ENCODE measurements at regions not wholly inside any gene's neighbourhood (a gene's known extent, or its start where the extent isn't known, plus 50 kb on each side); places are given as distances from the start of the nearest gene placed in this dataset.

DNA sequence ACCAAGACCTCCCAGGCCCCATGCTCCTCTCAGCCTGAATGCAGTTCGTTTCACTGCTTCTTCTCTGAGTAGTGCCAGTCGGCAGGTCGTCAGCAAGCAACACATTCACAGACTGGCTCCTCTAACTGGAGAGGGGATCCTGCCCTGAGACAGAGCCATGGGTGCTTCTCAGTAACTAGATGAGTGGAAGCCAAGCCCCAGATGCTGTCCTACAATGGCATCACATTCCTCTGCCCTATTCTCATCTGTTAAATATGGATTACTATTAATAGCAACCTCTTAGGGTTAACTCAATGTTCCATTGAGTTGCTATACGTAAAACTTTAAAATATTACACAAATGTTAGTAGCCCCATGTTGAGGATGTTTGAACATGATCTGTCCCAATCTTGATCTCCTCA lies 84.2 kb upstream of the S1PR1 start:
- DNase-seq (ENCODE audit: low read depth in 2 of 2), result no peak

GRCh38 chr1:101151286-101151685 lies 85.5 kb upstream of the S1PR1 start:
- no peak for DNase-seq (ENCODE audit: low read depth in 2 of 2)

DNA sequence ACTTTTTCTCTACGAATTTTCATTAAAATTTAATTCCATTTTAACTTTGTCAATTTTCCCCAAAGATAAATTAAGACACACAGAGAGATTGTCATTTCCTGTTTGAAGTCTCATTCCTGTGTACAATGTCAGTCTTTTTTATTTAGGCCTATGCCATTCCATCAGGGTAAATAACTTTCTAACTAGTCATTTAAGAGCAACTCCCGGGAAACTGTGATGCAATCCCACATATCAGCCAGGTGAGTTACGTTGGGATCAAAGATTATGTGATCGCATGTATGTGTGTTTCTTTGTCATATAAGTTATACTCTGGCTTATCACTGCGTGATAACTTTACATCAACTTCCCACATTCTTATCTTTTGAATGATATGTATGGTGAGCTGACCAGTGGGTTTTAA lies 86.1 kb upstream of the S1PR1 start:
- DNase-seq (ENCODE audit: low read depth in 2 of 2), result no peak

- DNase-seq (ENCODE audit: low read depth in 2 of 2), result no peak
These were observed 86.6 kb upstream of the S1PR1 start for GRCh38 chr1:101150266-101150665.

DNA sequence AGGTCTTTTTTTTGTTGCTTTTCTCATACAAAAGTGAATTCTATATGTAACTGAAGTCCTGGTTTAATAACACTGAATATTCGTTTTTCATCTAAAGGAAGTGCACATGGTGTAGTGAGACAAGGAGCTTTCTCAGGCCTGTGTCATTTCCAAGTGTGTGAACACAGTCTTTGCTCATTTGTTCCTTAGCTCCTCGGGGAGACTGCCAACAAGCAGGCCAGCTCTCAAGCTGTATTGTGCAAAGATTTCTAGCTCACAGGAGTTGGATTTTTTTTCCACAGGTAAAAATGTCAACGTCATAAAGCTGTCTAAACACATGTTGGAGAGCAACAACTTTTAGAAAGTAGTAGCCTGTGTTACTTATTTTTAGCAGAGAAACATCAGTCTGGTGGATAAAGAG lies 87.8 kb upstream of the S1PR1 start:
- no peak for DNase-seq (ENCODE audit: low read depth in 2 of 2)

DNA sequence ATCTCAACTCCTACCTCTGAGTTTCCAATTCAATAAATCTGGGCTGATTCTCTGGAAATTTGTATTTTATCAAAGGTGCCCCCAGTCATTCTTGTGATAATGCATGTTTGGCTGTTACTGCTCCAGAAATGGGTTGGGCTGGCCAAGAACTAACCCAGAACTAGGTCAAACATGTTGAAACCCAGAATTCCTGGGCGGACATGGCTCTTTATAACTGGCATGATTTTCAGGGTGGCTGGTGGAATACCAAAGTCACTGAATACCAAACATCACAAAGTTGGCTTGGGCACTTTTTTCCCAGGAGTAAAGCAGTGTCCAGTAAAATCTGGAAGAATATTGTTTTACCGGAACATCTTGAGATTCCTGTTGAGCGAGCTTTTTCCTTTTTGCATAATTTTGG lies 89.4 kb upstream of the S1PR1 start:
- no peak for DNase-seq (ENCODE audit: low read depth in 2 of 2)

- DNase-seq (ENCODE audit: low read depth in 2 of 2), result no peak
These were observed 91.4 kb upstream of the S1PR1 start for GRCh38 chr1:101145449-101145820.

- no peak for DNase-seq (ENCODE audit: low read depth in 2 of 2)
These were observed 92.0 kb upstream of the S1PR1 start for GRCh38 chr1:101144671-101145448.

GRCh38 chr1:101142244-101142643 lies 94.6 kb upstream of the S1PR1 start:
- DNase-seq (ENCODE audit: low read depth in 2 of 2), result no peak

DNA sequence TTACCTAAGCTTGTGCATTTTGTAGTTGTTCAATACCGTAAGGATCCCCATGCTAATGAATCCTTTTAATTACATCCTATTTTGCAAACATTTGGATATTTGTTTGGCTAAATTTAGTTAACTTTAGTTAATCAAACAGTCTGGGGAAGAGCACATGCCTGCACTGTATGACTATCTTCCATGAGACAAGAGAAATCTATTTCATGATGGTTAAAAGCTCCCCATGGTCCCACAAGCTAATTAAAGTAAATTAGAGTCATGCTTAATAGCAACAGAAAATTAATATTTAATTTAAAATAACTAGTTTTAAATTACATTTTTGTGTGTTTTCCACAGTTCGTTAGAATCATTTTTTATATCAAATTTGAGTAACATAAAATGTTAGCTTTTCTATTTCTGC lies 95.4 kb upstream of the S1PR1 start:
- DNase-seq (ENCODE audit: low read depth in 2 of 2), result no peak

- no peak for DNase-seq (ENCODE audit: low read depth in 2 of 2)
These were observed 96.7 kb upstream of the S1PR1 start for GRCh38 chr1:101139821-101140718.

DNA sequence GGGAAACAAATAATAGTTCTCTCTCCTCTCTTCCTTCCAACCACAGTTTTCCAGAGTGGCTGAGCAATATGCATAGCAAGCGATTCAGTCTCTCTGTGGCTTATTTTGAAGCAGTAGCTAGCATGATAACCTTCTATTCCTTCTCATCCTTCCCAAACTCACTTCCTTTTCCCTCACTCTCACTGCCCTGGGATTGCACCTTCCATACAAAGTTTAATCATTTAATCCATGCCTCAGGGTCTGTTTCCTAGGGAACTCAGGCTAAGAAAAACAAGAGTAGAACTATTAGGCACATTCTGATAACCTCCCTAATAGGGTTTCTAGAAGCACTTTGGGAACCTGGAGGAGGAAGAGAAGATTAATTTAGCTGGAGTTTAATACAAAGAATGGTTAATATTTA lies 97.7 kb upstream of the S1PR1 start:
- DNase-seq (ENCODE audit: low read depth in 2 of 2), result no peak

- DNase-seq (ENCODE audit: low read depth in 2 of 2), result no peak
These were observed 99.4 kb upstream of the S1PR1 start for GRCh38 chr1:101137144-101138126.

- no peak for DNase-seq (ENCODE audit: low read depth in 2 of 2)
These were observed 100.1 kb upstream of the S1PR1 start for GRCh38 chr1:101136739-101137138.

GRCh38 chr1:101136271-101136670 lies 100.5 kb upstream of the S1PR1 start:
- DNase-seq (ENCODE audit: low read depth in 2 of 2), result no peak

DNA sequence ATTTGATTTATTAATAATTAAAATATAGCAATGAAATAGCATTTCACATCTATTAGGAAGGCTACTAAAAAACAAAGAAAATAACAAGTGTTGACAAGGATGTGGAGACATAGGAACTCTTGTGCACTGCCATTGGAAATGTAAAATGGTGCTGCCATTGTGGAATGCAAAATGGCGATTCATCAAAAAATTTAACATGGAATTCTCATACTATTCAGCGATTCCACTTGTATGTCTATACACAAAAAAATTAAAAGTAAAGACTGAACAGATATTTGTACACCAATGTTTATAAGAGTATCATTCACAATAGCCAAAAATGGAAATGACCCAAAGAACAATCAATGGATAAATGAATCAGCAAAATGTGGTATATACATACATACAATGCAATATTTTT lies 101.3 kb upstream of the S1PR1 start:
- no peak for DNase-seq (ENCODE audit: low read depth in 2 of 2)

DNA sequence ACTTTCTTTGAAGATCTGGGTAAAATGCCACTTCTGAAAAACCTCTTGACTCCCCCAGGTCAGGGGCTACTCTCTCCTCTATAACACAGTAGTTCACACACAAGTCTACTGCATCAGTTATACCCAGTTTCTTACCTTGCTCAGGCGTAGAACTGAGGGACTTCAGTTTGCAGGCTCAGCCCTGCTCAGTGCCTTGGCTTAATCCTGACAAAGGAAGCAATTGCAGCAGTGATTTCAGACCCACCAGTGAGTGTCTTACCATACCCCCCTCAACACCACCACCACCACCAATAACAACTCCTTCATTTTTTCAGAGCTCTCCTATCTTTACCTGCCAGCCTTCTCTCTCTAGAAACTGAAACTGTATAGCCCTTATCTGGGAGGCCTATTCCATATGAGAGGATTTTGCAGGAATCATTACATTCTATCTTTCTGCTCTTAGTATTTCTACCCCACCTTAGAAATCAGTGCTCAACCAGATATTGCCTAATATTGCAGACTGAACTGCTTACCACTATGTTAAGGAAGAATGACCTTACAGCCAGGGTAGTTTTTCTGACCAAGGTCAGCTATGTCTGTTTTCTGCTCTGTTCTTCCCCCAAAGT lies 105.5 kb upstream of the S1PR1 start:
- no peak for DNase-seq (ENCODE audit: low read depth in 2 of 2)

- no peak for DNase-seq (ENCODE audit: low read depth in 2 of 2)
These were observed 105.1 kb upstream of the DPH5 start for GRCh38 chr1:101130673-101131072.

DNA sequence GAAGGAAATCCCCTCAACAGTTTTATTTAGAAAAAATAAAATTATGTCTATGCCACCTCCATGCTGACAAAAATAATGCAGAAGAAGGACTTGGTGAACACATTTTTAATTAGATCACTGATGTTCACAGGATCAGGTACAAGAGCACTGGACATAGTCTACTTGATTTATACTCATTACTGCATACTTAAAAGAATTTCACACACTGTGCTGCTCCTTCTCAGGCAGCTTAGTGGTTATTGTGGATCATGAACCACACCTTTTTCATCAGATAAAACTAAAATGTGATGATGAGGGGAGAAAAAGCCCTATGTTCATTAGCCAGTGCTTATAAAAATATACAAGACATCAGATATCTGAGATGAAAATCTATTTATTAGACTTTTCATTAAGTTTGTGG lies 103.3 kb upstream of the DPH5 start:
- no peak for DNase-seq (ENCODE audit: low read depth in 2 of 2)

- no peak for DNase-seq (ENCODE audit: low read depth in 2 of 2)
These were observed 102.7 kb upstream of the DPH5 start for GRCh38 chr1:101128211-101128727.

DNA sequence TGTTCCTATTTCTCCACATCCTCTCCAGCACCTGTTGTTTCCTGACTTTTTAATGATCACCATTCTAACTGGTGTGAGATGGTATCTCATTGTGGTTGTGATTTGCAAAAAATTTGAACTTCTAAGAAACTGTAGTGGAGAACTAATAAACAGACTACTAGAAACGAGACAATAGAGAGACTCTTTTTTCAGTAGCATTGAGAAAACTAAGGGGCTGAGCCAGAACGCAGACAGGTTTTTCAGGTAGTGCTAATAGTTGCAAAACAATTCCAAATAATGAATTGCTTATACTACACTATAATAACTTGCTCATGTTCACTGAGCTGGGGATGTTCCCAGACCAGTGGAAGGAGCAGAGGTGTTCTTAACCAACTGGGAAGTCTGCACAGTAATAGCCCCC lies 98.8 kb upstream of the DPH5 start:
- DNase-seq (ENCODE audit: low read depth in 2 of 2), result no peak

Data from stimulated activated CD4-positive, alpha-beta T cell treated with anti-CD3 and anti-CD28 coated beads, Interleukin-1b, Interleukin-23, amount 100 ng/mL, for 1 hour (primary cell).